HG02840 (cell line): ENCODE measurements at regions not wholly inside any gene's neighbourhood (a gene's known extent, or its start where the extent isn't known, plus 50 kb on each side); places are given as distances from the start of the nearest gene placed in this dataset.

ENCODE experiments used
- ATAC-seq: cut with Tn5 transposase; IDR thresholded peaks from one replicate; pipeline ENCODE4 v1.9.1; 2021; ENCODE audit warnings: mild to moderate bottlenecking, moderate library complexity, moderate number of reproducible peaks; ENCODE audit not compliant: unreplicated experiment, low FRiP score

DNA sequence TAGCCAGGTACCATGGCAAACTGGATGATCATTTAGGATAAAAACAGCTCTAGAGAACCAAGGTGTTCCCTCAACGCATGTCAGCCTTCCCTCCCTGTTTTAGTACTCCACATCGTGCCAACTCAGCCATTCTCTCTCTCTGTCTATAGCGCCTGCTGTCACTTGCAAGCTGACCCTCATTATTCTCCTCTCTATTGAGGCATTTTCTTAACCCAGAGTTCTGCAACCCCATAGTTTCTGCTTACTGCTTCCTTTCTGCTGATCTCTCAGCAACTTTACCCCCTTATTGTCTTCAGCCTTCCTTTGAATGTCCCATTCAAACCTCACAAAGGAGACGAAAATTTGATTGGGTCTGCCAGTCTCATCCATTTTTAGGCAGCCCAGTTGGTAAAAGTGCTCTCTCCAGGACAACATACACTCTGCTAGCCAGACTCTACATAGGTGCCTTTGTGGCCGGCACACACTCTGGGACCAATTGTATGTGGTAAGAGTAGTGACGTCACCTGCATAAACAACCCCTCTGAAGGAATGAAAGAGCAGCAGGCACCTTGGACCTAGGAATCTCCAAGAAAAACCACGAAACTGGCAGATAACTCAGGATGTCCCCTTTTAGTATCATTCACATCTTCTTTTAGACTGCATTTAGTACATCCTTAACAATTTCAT is 367.2 kb upstream of the KCNH7 start:
- no peak for ATAC-seq

GRCh38 chr2:163200741-163201140 is 362.2 kb upstream of the KCNH7 start:
- ATAC-seq: no peak

GRCh38 chr2:163198972-163199371 is 360.4 kb upstream of the KCNH7 start:
- ATAC-seq: no peak

- ATAC-seq: no peak
Observed at GRCh38 chr2:163198007-163198406, 359.4 kb upstream of the KCNH7 start.

- ATAC-seq: no peak
Observed at GRCh38 chr2:163191372-163191771, 352.8 kb upstream of the KCNH7 start.

GRCh38 chr2:163187995-163188655 is 349.6 kb upstream of the KCNH7 start:
- no peak for ATAC-seq

GRCh38 chr2:163187119-163187518 is 348.6 kb upstream of the KCNH7 start:
- no peak for ATAC-seq

GRCh38 chr2:163185160-163185559 is 346.6 kb upstream of the KCNH7 start:
- no peak for ATAC-seq

- ATAC-seq: no peak
Observed at GRCh38 chr2:163182764-163183354, 344.3 kb upstream of the KCNH7 start.

- no peak for ATAC-seq
Observed at GRCh38 chr2:163177592-163177991, 339.0 kb upstream of the KCNH7 start.

GRCh38 chr2:163175294-163175693 is 336.7 kb upstream of the KCNH7 start:
- no peak for ATAC-seq

DNA sequence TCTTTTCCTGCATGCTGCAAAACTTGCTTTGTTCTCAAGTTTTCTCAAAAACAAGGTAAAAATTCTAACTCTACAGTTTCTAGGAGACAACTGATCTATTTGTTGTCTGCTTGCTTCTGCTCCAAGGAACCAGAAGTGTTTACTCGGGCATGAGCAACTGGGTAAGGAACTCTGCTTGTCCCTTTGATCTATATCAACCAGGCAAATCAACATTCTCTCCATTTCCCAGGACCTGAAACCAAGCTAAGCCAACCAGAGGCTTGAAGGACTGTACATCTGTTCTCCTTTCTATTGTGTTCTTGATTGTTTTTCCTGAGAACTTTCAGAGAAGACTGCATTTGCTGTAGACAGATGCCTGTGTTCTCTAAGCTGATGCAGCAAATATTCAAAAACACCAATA is 335.0 kb upstream of the KCNH7 start:
- ATAC-seq: no peak

- ATAC-seq: no peak
Observed at GRCh38 chr2:163171786-163172530, 333.4 kb upstream of the KCNH7 start.

DNA sequence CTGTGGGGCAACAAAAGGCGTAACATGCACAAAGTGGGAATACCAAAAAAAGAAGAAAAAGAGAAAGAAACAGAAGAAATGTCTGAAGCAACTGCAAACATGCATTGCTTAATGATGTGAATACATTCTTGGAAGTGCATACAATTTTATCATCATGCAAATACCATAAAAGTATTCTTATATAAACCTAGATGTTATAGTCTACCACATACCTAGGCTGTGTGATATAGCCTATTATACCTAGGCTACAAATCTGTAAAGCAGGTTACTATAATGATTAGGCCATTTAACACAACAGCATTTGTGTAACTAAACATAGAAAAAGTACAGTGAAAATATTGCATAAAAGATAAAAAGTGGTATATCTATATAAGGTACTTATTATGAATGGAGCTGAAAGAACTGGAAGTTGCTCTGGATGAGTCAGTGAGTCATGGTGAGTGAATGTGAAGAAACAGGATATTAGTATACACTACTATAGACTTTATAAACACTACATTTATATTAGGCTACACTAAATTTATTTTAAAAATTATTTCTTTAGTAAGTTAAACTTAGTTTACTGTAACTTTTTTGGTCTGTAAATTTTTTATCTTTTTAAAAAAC is 319.4 kb upstream of the KCNH7 start:
- no peak for ATAC-seq

DNA sequence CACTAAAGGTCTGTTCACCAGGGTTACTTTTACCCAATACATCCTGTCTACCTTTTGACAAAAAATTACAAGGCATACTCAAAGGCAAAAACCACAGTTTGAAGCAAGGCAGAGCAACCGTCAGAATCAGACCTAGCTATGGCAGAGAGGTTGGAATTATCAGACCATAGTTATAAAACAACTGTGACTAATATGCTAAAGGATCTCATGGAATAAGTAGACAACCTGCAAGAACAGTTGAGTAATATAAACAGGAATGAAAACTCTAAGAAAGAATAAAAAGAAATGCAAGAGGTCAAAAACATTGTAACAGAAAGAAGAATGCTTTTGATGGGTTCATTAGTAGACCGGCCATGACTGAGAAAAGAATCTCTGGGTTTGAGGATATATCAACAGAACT is 318.8 kb upstream of the KCNH7 start:
- no peak for ATAC-seq

DNA sequence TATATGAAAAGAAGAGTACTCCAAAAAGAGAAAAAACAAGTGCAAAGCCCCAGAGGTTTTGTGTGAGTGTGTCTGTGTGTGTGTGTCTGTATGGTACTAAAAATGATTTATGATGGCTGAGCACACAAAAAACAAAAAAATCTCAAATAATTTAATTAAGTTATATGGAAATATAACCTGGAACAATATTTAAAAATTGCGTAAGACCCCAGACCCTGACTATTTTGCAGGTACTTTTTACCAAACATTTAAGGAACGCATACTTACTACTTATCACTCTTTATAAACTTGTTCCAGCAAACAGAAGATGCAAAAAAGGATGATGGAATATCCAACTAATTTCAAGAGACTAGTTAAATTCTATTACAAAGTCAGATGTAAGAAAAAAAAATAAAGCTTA is 317.4 kb upstream of the KCNH7 start:
- ATAC-seq: no peak

DNA sequence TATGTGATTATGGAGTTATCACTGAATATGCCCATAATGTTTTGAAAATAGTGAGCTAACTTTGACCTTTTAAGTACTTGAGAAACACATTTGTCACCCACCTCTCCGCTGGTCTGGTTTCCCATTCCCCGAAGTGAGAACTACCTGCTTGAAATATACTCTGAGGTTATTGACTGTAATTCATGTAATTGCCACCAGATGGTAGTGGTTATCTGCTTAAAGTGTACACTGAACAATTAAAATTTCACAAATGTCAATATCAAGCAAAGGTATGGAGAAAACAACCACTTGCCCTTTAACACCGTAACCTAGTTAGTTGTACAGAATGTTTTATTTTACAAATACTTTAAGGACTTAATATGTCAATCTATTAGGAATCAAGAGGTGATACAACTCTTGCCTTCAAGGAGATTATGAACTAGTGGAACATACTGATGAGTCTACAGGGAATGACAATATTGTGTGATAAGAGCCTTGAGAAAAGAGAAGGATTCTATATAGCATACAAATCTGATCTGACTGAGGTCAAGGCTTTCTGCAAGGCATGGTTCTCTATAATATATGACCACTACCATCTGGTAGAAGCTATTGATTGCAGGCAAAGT is 316.8 kb upstream of the KCNH7 start:
- ATAC-seq: peak; percentile 81

GRCh38 chr2:163142618-163143017 is 304.1 kb upstream of the KCNH7 start:
- no peak for ATAC-seq

DNA sequence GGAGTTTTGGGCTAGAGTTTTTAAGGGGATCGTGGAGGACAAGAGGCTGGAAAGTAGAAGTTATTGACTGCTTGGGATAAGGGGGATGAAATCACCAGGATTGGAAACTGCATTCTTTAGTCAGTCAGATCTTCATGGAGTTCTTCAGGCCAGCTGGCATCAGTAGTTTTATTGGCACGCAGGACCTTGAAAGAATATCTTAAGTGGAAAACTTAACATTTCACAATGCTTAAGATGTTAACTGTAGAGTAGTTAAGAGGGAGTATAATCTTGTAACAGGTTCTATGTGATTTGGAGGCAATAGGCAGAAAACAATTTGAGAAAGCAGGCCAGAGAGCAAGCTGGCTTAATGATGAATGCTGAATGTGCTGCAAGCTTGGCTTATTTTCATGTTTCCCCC is 300.4 kb upstream of the KCNH7 start:
- no peak for ATAC-seq

GRCh38 chr2:163135256-163135655 is 296.7 kb upstream of the KCNH7 start:
- ATAC-seq: no peak

- no peak for ATAC-seq
Observed at GRCh38 chr2:163133602-163134001, 295.0 kb upstream of the KCNH7 start.
